ENCODE measurements at regions not wholly inside any gene's neighbourhood (a gene's known extent, or its start where the extent isn't known, plus 50 kb on each side); places are given as distances from the start of the nearest gene placed in this dataset.

DNA sequence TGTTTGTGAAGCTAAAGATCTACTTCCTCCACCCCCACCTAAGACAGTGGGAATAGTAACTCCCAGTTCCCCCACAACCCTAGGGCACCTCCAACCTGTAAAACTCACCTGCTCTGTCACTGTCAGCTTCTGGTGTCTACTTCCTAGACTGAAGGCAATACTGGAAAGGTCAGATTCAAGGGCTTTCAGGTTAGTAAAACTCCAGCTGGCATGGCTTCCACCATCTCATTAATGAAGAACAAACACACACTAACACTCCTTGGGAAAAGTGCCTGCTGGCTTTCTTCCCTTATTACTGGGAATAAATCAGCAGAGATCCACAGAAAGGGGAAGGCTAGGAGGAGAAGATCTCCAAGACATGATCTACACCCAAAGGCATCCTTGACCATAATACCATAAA lies 109.9 kb downstream of the TMEM174 start:
- no peak for DNase-seq (ENCODE audit: insufficient read length, low spot score, missing footprints)

DNA sequence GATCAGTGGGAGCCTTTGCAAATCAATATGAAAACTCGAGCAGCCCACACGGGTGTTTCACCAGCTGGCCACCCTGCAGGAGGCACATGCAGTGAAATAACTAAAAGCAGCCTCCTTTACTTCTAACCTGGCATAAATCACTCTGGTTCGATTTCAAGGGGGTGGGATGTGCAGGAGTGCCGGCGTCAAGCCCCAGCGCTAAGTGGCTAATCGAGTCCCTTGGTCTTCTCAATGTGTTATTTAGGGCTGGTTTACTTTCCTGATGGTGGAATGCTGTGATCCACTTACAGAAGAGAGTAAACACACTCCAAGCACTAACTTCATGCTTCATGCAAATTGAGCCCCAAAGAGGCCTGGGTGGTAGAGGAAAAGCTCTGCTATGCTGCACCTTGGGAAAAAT lies 109.4 kb downstream of the TMEM174 start:
- no peak for DNase-seq (ENCODE audit: insufficient read length, low spot score, missing footprints)
- Histone ChIP-seq H3K36me3 (ENCODE audit: insufficient read depth, low read length) (no peaks in the 10 kb centered on the region), H3K9me3 (ENCODE audit: low read depth, low read length) (no peaks in the 10 kb centered on the region), H2AFZ (ENCODE audit: low read length) (no peak overlapping the region), H4K20me1 (ENCODE audit: insufficient read depth, low read length) (no peaks in the 10 kb centered on the region), H3K27ac (ENCODE audit: low read depth, low read length) (no peak overlapping the region), H3K4me1 (ENCODE audit: insufficient read depth, low read length) (peaks cover 5% of the 10 kb centered on the region), H3K4me2 (ENCODE audit: insufficient read depth, low read length) (no peak overlapping the region), H3K4me3 (ENCODE audit: insufficient read depth, low read length) (no peak overlapping the region), H3K27me3 (ENCODE audit: insufficient read depth, low read length) (no peaks in the 10 kb centered on the region), H3K79me2 (ENCODE audit: insufficient read depth, low read length) (no peaks in the 10 kb centered on the region)
- TF ChIP-seq, protein P1, sequence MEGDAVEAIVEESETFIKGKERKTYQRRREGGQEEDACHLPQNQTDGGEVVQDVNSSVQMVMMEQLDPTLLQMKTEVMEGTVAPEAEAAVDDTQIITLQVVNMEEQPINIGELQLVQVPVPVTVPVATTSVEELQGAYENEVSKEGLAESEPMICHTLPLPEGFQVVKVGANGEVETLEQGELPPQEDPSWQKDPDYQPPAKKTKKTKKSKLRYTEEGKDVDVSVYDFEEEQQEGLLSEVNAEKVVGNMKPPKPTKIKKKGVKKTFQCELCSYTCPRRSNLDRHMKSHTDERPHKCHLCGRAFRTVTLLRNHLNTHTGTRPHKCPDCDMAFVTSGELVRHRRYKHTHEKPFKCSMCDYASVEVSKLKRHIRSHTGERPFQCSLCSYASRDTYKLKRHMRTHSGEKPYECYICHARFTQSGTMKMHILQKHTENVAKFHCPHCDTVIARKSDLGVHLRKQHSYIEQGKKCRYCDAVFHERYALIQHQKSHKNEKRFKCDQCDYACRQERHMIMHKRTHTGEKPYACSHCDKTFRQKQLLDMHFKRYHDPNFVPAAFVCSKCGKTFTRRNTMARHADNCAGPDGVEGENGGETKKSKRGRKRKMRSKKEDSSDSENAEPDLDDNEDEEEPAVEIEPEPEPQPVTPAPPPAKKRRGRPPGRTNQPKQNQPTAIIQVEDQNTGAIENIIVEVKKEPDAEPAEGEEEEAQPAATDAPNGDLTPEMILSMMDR (IDR thresholded peaks at IDR 0.05; ENCODE audit: extremely low read depth, low read depth, low read length): no peak

More for the DNA sequence above, 109.9 kb downstream of the TMEM174 start:
- no peaks in the 10 kb centered on the region for H3K79me2 ChIP-seq (ENCODE audit: insufficient read depth, low read length)
- no peak overlapping the region for H3K27ac ChIP-seq (ENCODE audit: low read depth, low read length)
- H2AFZ ChIP-seq (ENCODE audit: low read length): no peak overlapping the region
- H3K36me3 ChIP-seq (ENCODE audit: insufficient read depth, low read length): no peaks in the 10 kb centered on the region
- H3K4me2 ChIP-seq (ENCODE audit: insufficient read depth, low read length): no peak overlapping the region
- H3K4me1 ChIP-seq (ENCODE audit: insufficient read depth, low read length): peaks cover 5% of the 10 kb centered on the region
- H3K27me3 ChIP-seq (ENCODE audit: insufficient read depth, low read length): no peaks in the 10 kb centered on the region
- H4K20me1 ChIP-seq (ENCODE audit: insufficient read depth, low read length): no peaks in the 10 kb centered on the region
- no peaks in the 10 kb centered on the region for H3K9me3 ChIP-seq (ENCODE audit: low read depth, low read length)
- TF ChIP-seq, protein P1 (IDR thresholded peaks at IDR 0.05; ENCODE audit: extremely low read depth, low read depth, low read length): no peak
- H3K4me3 ChIP-seq (ENCODE audit: insufficient read depth, low read length): no peak overlapping the region

DNA sequence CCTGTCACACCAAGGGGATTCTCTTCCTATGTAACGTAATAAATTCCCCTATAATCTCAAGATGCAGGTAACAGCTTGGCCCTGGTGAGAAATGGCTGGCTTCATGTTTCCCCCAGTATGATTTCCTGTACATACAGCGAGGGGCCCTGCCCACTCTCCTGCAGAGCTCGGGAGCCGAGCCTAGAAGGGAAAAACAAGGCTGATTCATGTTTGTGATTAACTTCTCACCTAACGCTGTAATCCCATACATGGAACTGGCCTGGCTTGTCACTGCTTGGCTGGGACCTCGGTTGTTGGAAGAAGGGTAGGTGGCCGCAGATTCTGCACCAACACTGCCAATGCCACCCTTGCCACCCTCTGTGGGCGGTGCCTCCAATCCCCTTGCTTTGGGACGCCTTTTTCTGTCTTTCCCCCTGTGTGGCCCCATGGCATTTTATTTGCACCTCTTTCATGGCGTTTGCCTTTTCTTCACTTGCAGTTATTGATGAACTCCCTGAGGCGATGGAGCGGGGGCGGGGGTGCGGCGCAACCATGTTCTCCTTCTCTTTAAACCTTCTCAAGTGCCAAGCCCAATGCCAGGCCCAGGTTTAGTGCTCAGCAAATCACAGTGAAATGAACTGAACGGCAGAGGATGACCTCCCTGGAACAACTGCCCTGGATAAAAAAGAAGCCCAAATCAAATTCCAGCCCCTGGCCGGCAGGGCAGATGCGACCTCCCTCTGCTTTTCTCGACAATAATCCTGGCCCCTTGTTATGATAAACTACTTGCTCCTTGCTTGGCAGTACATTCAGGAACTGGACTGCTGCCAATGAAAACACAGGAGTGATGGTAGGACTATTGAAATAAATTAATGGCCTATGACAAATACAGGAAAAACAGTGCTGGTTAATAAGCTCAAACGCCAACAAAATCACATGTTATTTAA lies 108.1 kb downstream of the TMEM174 start:
- Histone ChIP-seq H3K36me3 (ENCODE audit: insufficient read depth, low read length) (no peaks in the 10 kb centered on the region), H3K27ac (ENCODE audit: low read depth, low read length) (no peak overlapping the region), H3K27me3 (ENCODE audit: insufficient read depth, low read length) (no peaks in the 10 kb centered on the region), H3K4me2 (ENCODE audit: insufficient read depth, low read length) (no peak overlapping the region), H3K4me1 (ENCODE audit: insufficient read depth, low read length) (peaks cover 5% of the 10 kb centered on the region), H4K20me1 (ENCODE audit: insufficient read depth, low read length) (no peaks in the 10 kb centered on the region), H2AFZ (ENCODE audit: low read length) (no peak overlapping the region), H3K9me3 (ENCODE audit: low read depth, low read length) (no peaks in the 10 kb centered on the region), H3K4me3 (ENCODE audit: insufficient read depth, low read length) (no peak overlapping the region), H3K79me2 (ENCODE audit: insufficient read depth, low read length) (no peaks in the 10 kb centered on the region)
- TF ChIP-seq, protein P1 (IDR thresholded peaks at IDR 0.05; ENCODE audit: extremely low read depth, low read depth, low read length): no peak
- DNase-seq (ENCODE audit: insufficient read length, low spot score, missing footprints): no peak

DNA sequence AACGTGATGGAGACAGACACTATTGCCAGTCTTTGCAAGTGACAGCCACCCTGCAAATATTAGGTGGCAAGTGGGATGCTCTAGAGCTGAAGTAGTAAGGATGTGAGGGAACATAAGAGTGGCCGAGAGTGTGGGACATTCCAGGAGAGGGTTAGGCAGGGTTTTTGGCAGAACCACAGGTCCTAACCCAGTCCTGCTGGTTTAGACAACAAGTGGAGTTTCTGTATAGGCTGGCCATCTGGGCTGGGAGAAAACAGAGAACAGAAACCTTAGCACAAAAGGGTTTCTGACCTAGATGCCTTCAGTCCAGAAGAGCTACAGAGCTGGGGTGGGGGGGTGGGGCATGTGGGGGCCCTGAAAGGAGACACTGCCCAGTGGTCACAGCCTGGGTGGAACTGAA lies 107.4 kb downstream of the TMEM174 start:
- H3K4me1 ChIP-seq (ENCODE audit: insufficient read depth, low read length): peaks cover 5% of the 10 kb centered on the region
- no peaks in the 10 kb centered on the region for H3K79me2 ChIP-seq (ENCODE audit: insufficient read depth, low read length)
- no peaks in the 10 kb centered on the region for H3K36me3 ChIP-seq (ENCODE audit: insufficient read depth, low read length)
- H3K4me2 ChIP-seq (ENCODE audit: insufficient read depth, low read length): no peak overlapping the region
- TF ChIP-seq, protein P1 (IDR thresholded peaks at IDR 0.05; ENCODE audit: extremely low read depth, low read depth, low read length): no peak
- H3K27me3 ChIP-seq (ENCODE audit: insufficient read depth, low read length): no peaks in the 10 kb centered on the region
- H3K27ac ChIP-seq (ENCODE audit: low read depth, low read length): no peak overlapping the region
- no peak overlapping the region for H3K4me3 ChIP-seq (ENCODE audit: insufficient read depth, low read length)
- no peaks in the 10 kb centered on the region for H3K9me3 ChIP-seq (ENCODE audit: low read depth, low read length)
- H2AFZ ChIP-seq (ENCODE audit: low read length): no peak overlapping the region
- no peaks in the 10 kb centered on the region for H4K20me1 ChIP-seq (ENCODE audit: insufficient read depth, low read length)
- DNase-seq (ENCODE audit: insufficient read length, low spot score, missing footprints): no peak
